Heart left ventricle (tissue), 16 donors: ENCODE measurements at regions not wholly inside any gene's neighbourhood (a gene's known extent, or its start where the extent isn't known, plus 50 kb on each side); places are given as distances from the start of the nearest gene placed in this dataset.
A peak's percentile ranks its signal among the peaks of the same experiment; 100 is the strongest.

ENCODE experiments used
- ATAC-seq, 4 donors: fragments of 200-7000 bp; cut with Tn5 transposase; one replicate each; pipeline ENCODE4 v1.9.1; 2020 to 2022; ENCODE audit warnings: moderate library complexity in 4 of 4, mild to moderate bottlenecking in 3 of 4, moderate number of reproducible peaks in 1 of 4
- DNase-seq, 5 donors: peaks; one replicate each; pipeline ENCODE4 v3.0.0-alpha.2; 2020
- H3K27ac ChIP-seq, 12 donors: fragments of 200-600 bp; sonication (generic) in 4 of 12; one replicate each; pipeline versions ENCODE4 v1.5.0 to v1.8.0; 2016 to 2022; ENCODE audit warnings: mild to moderate bottlenecking in 2 of 12
- H3K27me3 ChIP-seq, 9 donors: fragments of 200-600 bp; sonication (generic) in 2 of 9; one replicate each; pipeline versions ENCODE4 v1.5.1 to v1.8.0; 2016 to 2022; ENCODE audit warnings: mild to moderate bottlenecking in 3 of 9
- H3K36me3 ChIP-seq, 9 donors: fragments of 200-600 bp; sonication (generic) in 2 of 9; one replicate each; pipeline versions ENCODE4 v1.5.0 to v1.8.0; 2018 to 2022; ENCODE audit warnings: mild to moderate bottlenecking in 2 of 9
- H3K4me1 ChIP-seq, 12 donors: fragments of 200-600 bp; sonication (generic) in 4 of 12; one replicate each; pipeline versions ENCODE4 v1.5.0 to v1.8.0; 2016 to 2022; ENCODE audit warnings: mild to moderate bottlenecking in 3 of 12
- H3K4me3 ChIP-seq, 12 donors: fragments of 200-600 bp; sonication (generic) in 4 of 12; one replicate each; pipeline versions ENCODE4 v1.5.0 to v1.8.0; 2017 to 2022; ENCODE audit warnings: mild to moderate bottlenecking in 9 of 12, moderate library complexity in 4 of 12
- H3K9me3 ChIP-seq, 12 donors: fragments of 200-600 bp; sonication (generic) in 4 of 12; one replicate each; pipeline versions ENCODE4 v1.5.0 to v1.8.0; 2016 to 2022; ENCODE audit warnings: mild to moderate bottlenecking in 1 of 12
- POLR2A ChIP-seq, 2 donors: fragments of 450-650 bp; IDR thresholded peaks; one replicate each; pipeline ENCODE4 v1.6.1; 2017; ENCODE audit warnings: antibody characterized with exemption in 2 of 2, mild to moderate bottlenecking in 2 of 2, moderate library complexity in 2 of 2
- WGBS, 4 donors: extraction: QIAGEN DNeasy Blood & Tissue Kit in 2 of 4; methylation state at CpG; one replicate each; pipeline versions ENCODE4 v1.1.5 to v1.1.7; 2013 to 2018; 5-methylcytosine and 5-hydroxymethylcytosine counted together
- intact Hi-C, 10 donors: fragments of 100-400 bp; cut with DNase I; formaldehyde crosslinking; loops; one replicate each; pipeline versions ENCODE4 v1.11.1 to v1.14.2; 2022
- TF ChIP-seq, protein P1 (sequence below), 12 donors: fragments of 200-600 bp; sonication (generic) in 4 of 12; IDR thresholded peaks; one replicate each; pipeline versions ENCODE4 v1.5.0 to v1.8.0; 2018 to 2022; ENCODE audit warnings: antibody characterized with exemption in 12 of 12, mild to moderate bottlenecking in 5 of 12
- donor health status: ischemic (EF 13 %, LVEDD 7.1; RV severe dilation, severe dysfunction).
- donor health status: healthy with polysubstance abuse.
- donor health status: DM: no; HTN: yes; CAD: no.
- donor health status: DM: no; HTN: no; CAD: no.
- donor health status: ischemic (EF 25% LVEDD 6.9; RV normal size, moderate dysfunction).
- donor health status: ischemic (EF 25% LVEDD 5.7; RV mildly dilated, moderate dysfunction).
- donor health status: healthy.
- donor health status: DM: yes; HTN: yes; CAD: no.
- donor health status: ischemic (EF 35%, LVEDD 5.7; RV mildly dilated, moderate dysfunction).
- donor health status: nonischemic (EF 11% LVEDD 7.7; RV severe dilation, severe dysfunction).
- donor health status: DM: yes; HTN: yes; CAD: no.
- donor health status: PGD.
- donor health status: ischemic (EF 29% LVEDD 5.4; RV normal size, mild dysfunction).
- donor health status: nonischemic (EF 23%, LVEDD 6.1; RV moderate dilation, normal function).

- peaks cover 0 to 3% (median 0%) of the 10 kb centered on the region in 9 donors for H3K27me3 ChIP-seq
- no peak overlapping the region for H3K27ac ChIP-seq
- H3K9me3 ChIP-seq = peaks cover 0 to 11% (median 0%) of the 10 kb centered on the region in 12 donors
- H3K36me3 ChIP-seq = no peaks in the 10 kb centered on the region
- no peaks in the 10 kb centered on the region for H3K4me1 ChIP-seq
- no peak for DNase-seq
- TF ChIP-seq, protein P1, sequence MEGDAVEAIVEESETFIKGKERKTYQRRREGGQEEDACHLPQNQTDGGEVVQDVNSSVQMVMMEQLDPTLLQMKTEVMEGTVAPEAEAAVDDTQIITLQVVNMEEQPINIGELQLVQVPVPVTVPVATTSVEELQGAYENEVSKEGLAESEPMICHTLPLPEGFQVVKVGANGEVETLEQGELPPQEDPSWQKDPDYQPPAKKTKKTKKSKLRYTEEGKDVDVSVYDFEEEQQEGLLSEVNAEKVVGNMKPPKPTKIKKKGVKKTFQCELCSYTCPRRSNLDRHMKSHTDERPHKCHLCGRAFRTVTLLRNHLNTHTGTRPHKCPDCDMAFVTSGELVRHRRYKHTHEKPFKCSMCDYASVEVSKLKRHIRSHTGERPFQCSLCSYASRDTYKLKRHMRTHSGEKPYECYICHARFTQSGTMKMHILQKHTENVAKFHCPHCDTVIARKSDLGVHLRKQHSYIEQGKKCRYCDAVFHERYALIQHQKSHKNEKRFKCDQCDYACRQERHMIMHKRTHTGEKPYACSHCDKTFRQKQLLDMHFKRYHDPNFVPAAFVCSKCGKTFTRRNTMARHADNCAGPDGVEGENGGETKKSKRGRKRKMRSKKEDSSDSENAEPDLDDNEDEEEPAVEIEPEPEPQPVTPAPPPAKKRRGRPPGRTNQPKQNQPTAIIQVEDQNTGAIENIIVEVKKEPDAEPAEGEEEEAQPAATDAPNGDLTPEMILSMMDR (IDR thresholded peaks at IDR 0.05) = no peak
- TF ChIP-seq POLR2A (IDR thresholded peaks at IDR 0.05) = no peak
- intact Hi-C loops = no loop called here
- 0 to 71% (median 1%) methylated on average over 1 of the region's 1 CpG for WGBS, 4 donors
- no peak overlapping the region for H3K4me3 ChIP-seq
- ATAC-seq = no peak
Observed at GRCh38 chr2:220191031-220191430, 563.6 kb downstream of the SLC4A3 start.

DNA sequence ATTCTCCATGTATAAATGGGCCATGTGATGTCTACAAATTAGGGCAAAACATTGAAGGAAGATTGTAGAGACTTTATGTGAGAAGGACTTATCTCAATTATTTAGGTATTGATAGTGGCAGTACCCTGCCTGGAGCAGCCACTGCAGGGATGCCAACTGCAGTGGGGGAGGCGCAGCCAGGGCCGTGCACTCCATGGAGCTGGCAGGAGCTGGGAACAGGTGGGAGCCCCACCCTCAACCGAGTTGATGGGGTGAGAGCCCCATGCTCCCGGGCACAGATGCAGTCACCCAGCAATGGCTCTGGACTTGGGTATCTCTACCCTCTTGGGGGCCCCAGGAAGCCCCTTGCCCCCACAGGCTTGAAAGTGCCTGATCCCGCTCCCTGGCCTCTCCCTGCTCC lies 564.3 kb downstream of the SLC4A3 start:
- Histone ChIP-seq H3K4me3 (no peak overlapping the region), H3K27ac (no peak overlapping the region), H3K4me1 (no peaks in the 10 kb centered on the region), H3K36me3 (no peaks in the 10 kb centered on the region), H3K9me3 (peaks cover 0 to 11% (median 0%) of the 10 kb centered on the region in 12 donors), H3K27me3 (peaks cover 0 to 3% (median 0%) of the 10 kb centered on the region in 9 donors)
- 84 to 97% (median 90%) methylated on average over 3 to 5 of the region's 5 CpGs for WGBS, 4 donors
- peak in 1 of 4 donors; percentile 24 for ATAC-seq
- intact Hi-C loops = no loop called here
- no peak for TF ChIP-seq POLR2A (IDR thresholded peaks at IDR 0.05)
- TF ChIP-seq, protein P1 (IDR thresholded peaks at IDR 0.05) = no peak
- DNase-seq = no peak

DNA sequence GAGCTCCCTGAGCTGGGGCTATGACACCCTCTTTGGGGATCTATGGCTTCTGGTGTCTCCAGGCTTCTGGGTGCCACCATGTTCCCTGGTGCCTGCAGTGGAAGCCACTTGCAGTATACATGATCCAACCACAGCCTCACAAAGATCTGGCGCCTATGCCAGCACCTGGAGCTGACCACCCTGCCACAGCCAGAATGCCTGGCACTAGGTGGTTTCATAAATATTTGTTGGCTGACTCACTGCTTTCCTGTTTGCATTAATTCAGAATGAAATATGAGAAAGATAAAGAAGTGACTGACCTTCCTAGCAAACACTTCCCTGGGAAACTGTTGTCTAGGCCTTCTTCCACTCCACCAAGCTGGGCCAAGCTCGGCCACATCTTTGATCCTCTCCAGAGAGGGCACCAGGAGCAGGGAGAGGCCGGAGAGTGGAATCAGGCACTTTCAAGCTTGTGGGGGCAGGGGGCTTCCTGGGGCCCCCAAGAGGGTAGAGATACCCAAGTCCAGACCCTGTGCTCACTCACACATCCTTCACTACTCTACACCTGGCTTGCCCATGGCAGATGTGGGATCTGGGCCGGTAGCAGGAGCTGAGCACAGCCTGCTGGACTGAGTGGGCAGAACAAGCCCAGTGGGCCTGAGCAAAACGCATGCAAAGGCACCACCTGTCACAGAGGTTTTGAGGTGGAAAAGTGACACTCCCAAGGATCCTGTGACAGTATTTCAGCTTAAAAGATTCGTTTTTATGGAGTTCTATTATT lies 565.7 kb downstream of the SLC4A3 start:
- TF ChIP-seq, protein P1 (IDR thresholded peaks at IDR 0.05) = no peak
- TF ChIP-seq POLR2A (IDR thresholded peaks at IDR 0.05) = no peak
- 73 to 84% (median 77%) methylated on average over 6 of the region's 6 CpGs for WGBS, 4 donors
- DNase-seq = no peak
- Histone ChIP-seq H3K27me3 (no peaks in the 10 kb centered on the region), H3K27ac (no peak overlapping the region), H3K9me3 (peaks cover 0 to 11% (median 0%) of the 10 kb centered on the region in 12 donors), H3K4me3 (no peak overlapping the region), H3K4me1 (no peaks in the 10 kb centered on the region), H3K36me3 (no peaks in the 10 kb centered on the region)
- intact Hi-C loops = no loop called here
- no peak for ATAC-seq

DNA sequence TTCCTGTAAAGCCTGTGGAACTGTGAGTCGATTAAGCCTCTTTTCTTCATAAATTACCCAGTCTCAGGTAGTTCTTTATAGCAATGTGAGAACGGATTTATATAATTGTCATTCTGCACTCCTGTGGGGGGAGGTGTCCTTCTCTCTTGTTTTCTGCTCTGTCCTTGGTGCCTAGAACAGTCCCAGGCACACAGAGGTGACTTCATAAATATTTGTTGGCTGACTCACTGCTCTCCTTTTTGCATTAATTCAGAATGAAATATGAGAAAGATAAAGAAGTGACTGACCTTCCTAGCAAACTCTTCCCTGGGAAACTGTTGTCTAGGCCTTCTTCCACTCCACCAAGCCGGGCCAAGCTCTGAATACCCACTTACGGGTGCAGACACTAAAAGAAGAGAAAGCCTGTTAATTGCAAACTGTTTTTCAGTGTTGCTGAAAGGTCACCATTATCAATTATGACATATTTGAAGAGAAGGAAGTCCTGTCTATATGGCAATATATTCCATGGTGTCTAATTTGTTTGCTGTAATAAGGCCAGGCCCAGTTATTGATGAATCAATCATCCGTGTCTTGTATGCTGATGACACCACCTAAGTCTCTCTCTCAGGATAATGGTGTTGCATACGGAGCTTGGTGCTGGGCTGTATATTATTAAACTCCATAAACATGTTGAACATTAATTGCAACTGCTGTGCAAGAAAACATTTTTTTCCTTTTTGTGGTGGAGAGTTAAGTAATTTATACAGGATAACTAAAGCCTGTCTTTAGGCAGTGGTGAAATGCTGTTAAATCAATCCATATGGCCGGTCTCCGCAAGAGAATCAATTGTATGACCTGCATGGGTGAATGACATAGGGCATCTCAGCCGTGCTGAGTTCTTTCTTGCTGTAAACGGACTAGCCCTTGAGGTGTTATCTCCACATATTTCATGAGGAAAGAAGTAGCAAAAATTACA lies 567.5 kb downstream of the SLC4A3 start:
- intact Hi-C loops = no loop called here
- DNase-seq (no peak), ATAC-seq (no peak)
- Histone ChIP-seq H3K4me1 (no peaks in the 10 kb centered on the region), H3K27ac (no peak overlapping the region), H3K4me3 (no peak overlapping the region), H3K27me3 (no peaks in the 10 kb centered on the region), H3K9me3 (peaks cover 0 to 11% (median 0%) of the 10 kb centered on the region in 12 donors), H3K36me3 (no peaks in the 10 kb centered on the region)
- TF ChIP-seq, protein P1 (IDR thresholded peaks at IDR 0.05) = no peak
- TF ChIP-seq POLR2A (IDR thresholded peaks at IDR 0.05) = no peak
- 82 to 89% (median 86%) methylated on average over 10 of the region's 10 CpGs for WGBS, 4 donors
